HEK293 (cell line): ENCODE measurements at regions not wholly inside any gene's neighbourhood (a gene's known extent, or its start where the extent isn't known, plus 50 kb on each side); places are given as distances from the start of the nearest gene placed in this dataset.

Experiments
- CTCF ChIA-PET: fragments of 350-600 bp; formaldehyde crosslinking; extraction: SDS; loops from one replicate; lab custom pipeline; 2021; ENCODE audit warnings: antibody characterized with exemption; lab: Yijun Ruan, JAX
- POLR2A ChIA-PET: fragments of 300-600 bp; formaldehyde crosslinking; extraction: SDS; loops from one replicate; lab custom pipeline; 2020; ENCODE audit warnings: antibody characterized with exemption, inconsistent platforms; lab: Yijun Ruan, JAX
- H3K27ac ChIP-seq: fragments of 200-500 bp; sonication (Bioruptor generic); 2 replicates; pipeline ENCODE4 v1.5.1; 2014; ENCODE audit warnings: low read depth, low read length, control low read depth, inconsistent platforms; ENCODE audit errors: extremely low read depth
- H3K36me3 ChIP-seq, 2 experiments: fragments of 200-500 bp in 1 of 2; sonication (Bioruptor generic) in 1 of 2; 1 replicate in 1 of 2; 2 replicates in 1 of 2; pipeline ENCODE4 v1.5.1; 2014 to 2017; ENCODE audit warnings: inconsistent platforms in 2 of 2, low read length in 2 of 2; ENCODE audit not compliant: control insufficient read depth in 2 of 2, insufficient read depth in 1 of 2
- H3K4me1 ChIP-seq: fragments of 200-500 bp; sonication (Bioruptor generic); 2 replicates; pipeline ENCODE4 v1.5.1; 2014; ENCODE audit warnings: mild to moderate bottlenecking, low read length, inconsistent platforms; ENCODE audit not compliant: control insufficient read depth, insufficient read depth
- H3K4me3 ChIP-seq: 2 replicates; pipeline ENCODE4 v1.5.1; 2011; ENCODE audit warnings: low read depth, mild to moderate bottlenecking, control low read depth, low read length, moderate library complexity
- H3K9me3 ChIP-seq: fragments of 200-500 bp; sonication (Bioruptor generic); 2 replicates; pipeline ENCODE4 v1.5.1; 2014; ENCODE audit warnings: low read depth, low read length, inconsistent platforms; ENCODE audit not compliant: control insufficient read depth, insufficient read depth
- KLF16 ChIP-seq: fragments of 450-650 bp; formaldehyde crosslinking; IDR thresholded peaks from 2 replicates; pipeline ENCODE4 v1.5.1; 2017; ENCODE audit warnings: missing biosample characterization, missing genetic modification characterization
- REST ChIP-seq: fragments of 450-650 bp; formaldehyde crosslinking; IDR thresholded peaks from 2 replicates; pipeline ENCODE4 v1.5.1; 2016; ENCODE audit warnings: missing biosample characterization, missing genetic modification characterization
- SP7 ChIP-seq: fragments of 450-650 bp; formaldehyde crosslinking; IDR thresholded peaks from 2 replicates; pipeline ENCODE4 v1.5.1; 2016; ENCODE audit warnings: missing biosample characterization, missing genetic modification characterization
- ZBTB1 ChIP-seq: fragments of 450-650 bp; formaldehyde crosslinking; IDR thresholded peaks from 2 replicates; pipeline ENCODE4 v1.5.1; 2016; ENCODE audit warnings: missing biosample characterization, missing genetic modification characterization
- ZFP41 ChIP-seq: fragments of 450-650 bp; formaldehyde crosslinking; IDR thresholded peaks from 2 replicates; pipeline ENCODE4 v1.5.1; 2016; ENCODE audit warnings: missing biosample characterization, missing genetic modification characterization, borderline replicate concordance
- ZFP69B ChIP-seq: fragments of 450-650 bp; formaldehyde crosslinking; IDR thresholded peaks from 2 replicates; pipeline ENCODE4 v1.5.1; 2016; ENCODE audit warnings: missing biosample characterization, missing genetic modification characterization
- ZNF121 ChIP-seq: fragments of 450-650 bp; formaldehyde crosslinking; IDR thresholded peaks from 2 replicates; pipeline ENCODE4 v1.5.1; 2016; ENCODE audit warnings: missing biosample characterization, missing genetic modification characterization
- ZNF146 ChIP-seq: fragments of 450-650 bp; formaldehyde crosslinking; IDR thresholded peaks from 2 replicates; pipeline ENCODE4 v1.5.1; 2016; ENCODE audit warnings: missing biosample characterization, missing genetic modification characterization
- ZNF19 ChIP-seq: fragments of 450-650 bp; formaldehyde crosslinking; IDR thresholded peaks from 2 replicates; pipeline ENCODE4; 2016; ENCODE audit warnings: missing biosample characterization, missing genetic modification characterization, low read depth
- ZNF248 ChIP-seq: fragments of 450-650 bp; formaldehyde crosslinking; IDR thresholded peaks from 2 replicates; pipeline ENCODE4 v1.5.1; 2017; ENCODE audit warnings: missing biosample characterization, missing genetic modification characterization
- ZNF311 ChIP-seq: fragments of 450-650 bp; formaldehyde crosslinking; IDR thresholded peaks from 2 replicates; pipeline ENCODE4 v1.5.1; 2017; ENCODE audit warnings: missing biosample characterization, missing genetic modification characterization, borderline replicate concordance
- ZNF335 ChIP-seq: fragments of 450-650 bp; formaldehyde crosslinking; conservative IDR thresholded peaks from 2 replicates; pipeline ENCODE4 v1.5.1; 2016; ENCODE audit warnings: missing biosample characterization, missing genetic modification characterization
- ZNF473 ChIP-seq: fragments of 450-650 bp; formaldehyde crosslinking; IDR thresholded peaks from 2 replicates; pipeline ENCODE4 v1.5.1; 2017; ENCODE audit warnings: missing biosample characterization, missing genetic modification characterization
- ZNF560 ChIP-seq: fragments of 450-650 bp; formaldehyde crosslinking; IDR thresholded peaks from 2 replicates; pipeline ENCODE4 v1.5.1; 2017; ENCODE audit warnings: missing biosample characterization, missing genetic modification characterization, borderline replicate concordance
- ZNF645 ChIP-seq: fragments of 450-650 bp; formaldehyde crosslinking; IDR thresholded peaks from 2 replicates; pipeline ENCODE4; 2016; ENCODE audit warnings: missing biosample characterization, missing genetic modification characterization
- ZNF654 ChIP-seq: fragments of 450-650 bp; formaldehyde crosslinking; IDR thresholded peaks from 2 replicates; pipeline ENCODE4 v1.5.1; 2016; ENCODE audit warnings: low read depth, missing biosample characterization, missing genetic modification characterization
- ZNF768 ChIP-seq: fragments of 450-650 bp; formaldehyde crosslinking; IDR thresholded peaks from 2 replicates; pipeline ENCODE4 v1.5.1; 2018; ENCODE audit warnings: missing biosample characterization, mild to moderate bottlenecking, missing genetic modification characterization
- ZNF785 ChIP-seq: fragments of 450-650 bp; formaldehyde crosslinking; IDR thresholded peaks from 2 replicates; pipeline ENCODE4 v1.5.1; 2016; ENCODE audit warnings: missing biosample characterization, missing genetic modification characterization
- TF ChIP-seq, protein P1 (sequence below): fragments of 450-650 bp; formaldehyde crosslinking; IDR thresholded peaks from 2 replicates; pipeline ENCODE4 v1.5.1; 2016; ENCODE audit warnings: missing biosample characterization, missing genetic modification characterization
- TF ChIP-seq, protein P2 (sequence below): fragments of 450-650 bp; formaldehyde crosslinking; IDR thresholded peaks from 2 replicates; pipeline ENCODE4 v1.5.1; 2016; ENCODE audit warnings: missing biosample characterization, missing genetic modification characterization

DNA sequence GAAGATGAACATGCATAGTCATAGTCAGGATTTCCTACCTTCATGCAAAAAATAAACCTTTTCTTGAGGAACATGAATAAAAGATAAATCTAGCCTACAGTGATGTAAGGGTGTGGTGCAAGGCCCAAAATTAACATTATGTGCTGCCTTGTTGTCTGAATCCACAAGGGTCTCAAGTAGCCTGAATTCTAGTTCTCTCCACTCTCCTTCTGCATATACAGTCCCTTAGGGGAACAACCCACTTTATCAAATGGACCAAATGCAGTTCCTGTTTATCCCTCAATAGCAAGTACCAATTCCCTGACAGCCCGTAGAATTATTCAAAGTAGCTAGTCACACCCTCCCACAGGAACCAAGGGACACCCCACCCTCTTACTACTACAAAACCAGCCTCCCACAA, 284.0 kb downstream of the ZIC4 start:
- TF ChIP-seq ZFP41 (tag by site-specific recombination) (no peak), ZNF248 (tag by site-specific recombination) (no peak), ZNF311 (tag by site-specific recombination) (no peak), ZNF560 (no peak), ZNF335 (no peak), KLF16 (tag by site-specific recombination) (no peak), ZNF473 (no peak), ZNF785 (tag by site-specific recombination) (no peak), ZNF645 (tag by site-specific recombination) (no peak)
- TF ChIP-seq, protein P1, sequence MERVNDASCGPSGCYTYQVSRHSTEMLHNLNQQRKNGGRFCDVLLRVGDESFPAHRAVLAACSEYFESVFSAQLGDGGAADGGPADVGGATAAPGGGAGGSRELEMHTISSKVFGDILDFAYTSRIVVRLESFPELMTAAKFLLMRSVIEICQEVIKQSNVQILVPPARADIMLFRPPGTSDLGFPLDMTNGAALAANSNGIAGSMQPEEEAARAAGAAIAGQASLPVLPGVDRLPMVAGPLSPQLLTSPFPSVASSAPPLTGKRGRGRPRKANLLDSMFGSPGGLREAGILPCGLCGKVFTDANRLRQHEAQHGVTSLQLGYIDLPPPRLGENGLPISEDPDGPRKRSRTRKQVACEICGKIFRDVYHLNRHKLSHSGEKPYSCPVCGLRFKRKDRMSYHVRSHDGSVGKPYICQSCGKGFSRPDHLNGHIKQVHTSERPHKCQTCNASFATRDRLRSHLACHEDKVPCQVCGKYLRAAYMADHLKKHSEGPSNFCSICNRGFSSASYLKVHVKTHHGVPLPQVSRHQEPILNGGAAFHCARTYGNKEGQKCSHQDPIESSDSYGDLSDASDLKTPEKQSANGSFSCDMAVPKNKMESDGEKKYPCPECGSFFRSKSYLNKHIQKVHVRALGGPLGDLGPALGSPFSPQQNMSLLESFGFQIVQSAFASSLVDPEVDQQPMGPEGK = no peak
- TF ChIP-seq, protein P2, sequence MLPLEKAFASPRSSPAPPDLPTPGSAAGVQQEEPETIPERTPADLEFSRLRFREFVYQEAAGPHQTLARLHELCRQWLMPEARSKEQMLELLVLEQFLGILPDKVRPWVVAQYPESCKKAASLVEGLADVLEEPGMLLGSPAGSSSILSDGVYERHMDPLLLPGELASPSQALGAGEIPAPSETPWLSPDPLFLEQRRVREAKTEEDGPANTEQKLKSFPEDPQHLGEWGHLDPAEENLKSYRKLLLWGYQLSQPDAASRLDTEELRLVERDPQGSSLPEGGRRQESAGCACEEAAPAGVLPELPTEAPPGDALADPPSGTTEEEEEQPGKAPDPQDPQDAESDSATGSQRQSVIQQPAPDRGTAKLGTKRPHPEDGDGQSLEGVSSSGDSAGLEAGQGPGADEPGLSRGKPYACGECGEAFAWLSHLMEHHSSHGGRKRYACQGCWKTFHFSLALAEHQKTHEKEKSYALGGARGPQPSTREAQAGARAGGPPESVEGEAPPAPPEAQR (tag by site-specific recombination) = no peak
- TF ChIP-seq, all 188 proteins: peak for 0
- POLR2A ChIA-PET = no interaction called here
- H3K27ac ChIP-seq = no peak overlapping the region
- no peaks in the 10 kb centered on the region for H3K36me3 ChIP-seq
- no peaks in the 10 kb centered on the region for H3K9me3 ChIP-seq
- no peak overlapping the region for H3K4me3 ChIP-seq
- no peaks in the 10 kb centered on the region for H3K4me1 ChIP-seq
- CTCF ChIA-PET = no interaction called here

- TF ChIP-seq ZNF19 (tag by site-specific recombination) = no peak
- no peak for TF ChIP-seq REST (tag by site-specific recombination)
- TF ChIP-seq ZBTB1 (tag by site-specific recombination) = no peak
- no peak for TF ChIP-seq ZNF121
- TF ChIP-seq ZNF768 (tag by site-specific recombination) = no peak
- no peak for TF ChIP-seq ZFP69B
- no peak for TF ChIP-seq SP7 (tag by site-specific recombination)
- TF ChIP-seq ZNF654 (tag by site-specific recombination) = peak; percentile 44
- no peak for TF ChIP-seq ZNF146 (tag by site-specific recombination)
- ChIA-PET CTCF (interaction anchor here (0.6 to 1.3 kb wide), 4 partner anchors 69 to 1309 kb away, joined by 3 to 7 read pairs (median 4); no protein-coding TSS in a partner anchor), POLR2A (no interaction called here)
- H3K4me3 ChIP-seq = no peak overlapping the region
- no peaks in the 10 kb centered on the region for H3K4me1 ChIP-seq
- no peaks in the 10 kb centered on the region for H3K9me3 ChIP-seq
- H3K27ac ChIP-seq = no peak overlapping the region
- H3K36me3 ChIP-seq = no peaks in the 10 kb centered on the region
Measured at GRCh38 chr3:147119989-147120388, 286.4 kb downstream of the ZIC4 start.
